Stimulated activated CD4-positive, alpha-beta T cell treated with anti-CD3 and anti-CD28 coated beads, TNF-alpha, amount 100 ng/mL, for 24 hours (primary cell): ENCODE measurements at regions not wholly inside any gene's neighbourhood (a gene's known extent, or its start where the extent isn't known, plus 50 kb on each side); places are given as distances from the start of the nearest gene placed in this dataset.

Experiments
- DNase-seq, 3 experiments: peaks; one replicate each; pipeline ENCODE4 v3.0.0-alpha.2; 2020; ENCODE audit warnings: low read depth in 3 of 3

DNA sequence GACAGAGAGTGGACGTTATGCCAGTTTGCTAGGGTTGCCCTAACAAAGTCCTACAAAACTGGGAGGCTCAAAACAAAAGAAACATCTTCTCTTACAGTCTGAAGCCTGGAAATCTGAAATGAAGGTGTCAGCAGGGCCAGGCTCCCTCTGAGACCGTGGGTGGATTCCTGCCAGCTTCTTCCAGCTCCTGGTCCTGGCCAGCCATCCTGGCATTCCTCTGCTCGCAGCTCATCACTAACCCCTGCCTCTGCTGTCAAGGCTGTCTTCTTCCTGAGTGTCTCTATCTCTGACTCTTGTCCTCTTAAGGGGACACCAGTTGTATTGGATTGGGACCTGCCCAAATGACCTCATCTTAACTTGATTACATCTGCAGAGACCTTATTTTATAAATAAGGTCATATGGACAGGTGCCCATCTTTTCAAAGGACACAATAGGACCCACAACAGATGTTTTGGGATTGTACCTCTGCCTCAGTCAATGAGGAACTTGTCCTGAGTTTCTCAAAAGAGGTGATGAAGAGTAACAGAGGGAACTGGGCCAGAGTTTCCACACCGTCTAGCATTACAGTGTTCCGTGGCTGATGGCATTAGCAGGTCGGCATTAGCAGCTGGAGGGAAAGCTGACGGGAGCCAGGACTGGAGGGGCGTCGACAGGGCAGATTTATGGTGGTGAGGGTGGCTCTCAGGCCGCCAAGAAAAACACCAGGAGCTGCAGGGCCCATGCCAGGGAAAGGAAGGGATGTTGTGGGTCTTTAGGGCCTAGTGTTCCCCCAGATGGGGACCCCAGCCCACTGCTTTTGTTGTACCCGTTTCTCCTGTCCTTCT, 157.3 kb downstream of the TBXT start:
- DNase-seq, result no peak

DNA sequence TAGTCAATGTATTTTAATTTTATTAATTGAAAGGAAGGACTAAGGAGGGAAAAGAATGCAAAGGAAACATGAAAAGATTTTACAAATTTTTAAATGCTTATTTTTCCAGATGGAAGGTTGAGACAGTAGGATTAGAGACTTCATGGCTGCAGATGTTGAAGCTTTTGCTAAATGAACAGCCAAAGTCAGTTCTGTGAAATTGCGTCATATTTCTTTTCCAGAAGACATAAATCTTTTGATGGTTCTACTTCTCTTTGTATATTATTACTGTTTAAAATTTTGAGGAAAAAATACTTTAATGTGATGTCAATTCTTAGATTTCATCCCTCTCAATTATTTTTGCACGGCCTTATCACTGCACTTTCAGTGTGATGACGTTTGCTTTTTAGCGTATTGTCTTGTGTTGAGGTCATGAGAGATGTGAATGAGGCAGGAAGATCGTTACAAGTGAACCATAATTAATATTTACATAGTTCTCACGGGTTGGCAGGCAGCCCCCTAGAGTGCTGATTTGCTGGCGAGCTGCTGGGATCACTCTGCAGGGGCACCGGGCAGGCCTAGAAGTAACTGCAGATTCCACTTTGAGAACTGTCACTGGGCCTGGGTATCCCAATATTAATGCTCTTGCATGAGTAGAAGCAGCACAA, 158.1 kb downstream of the TBXT start:
- no peak for DNase-seq

DNA sequence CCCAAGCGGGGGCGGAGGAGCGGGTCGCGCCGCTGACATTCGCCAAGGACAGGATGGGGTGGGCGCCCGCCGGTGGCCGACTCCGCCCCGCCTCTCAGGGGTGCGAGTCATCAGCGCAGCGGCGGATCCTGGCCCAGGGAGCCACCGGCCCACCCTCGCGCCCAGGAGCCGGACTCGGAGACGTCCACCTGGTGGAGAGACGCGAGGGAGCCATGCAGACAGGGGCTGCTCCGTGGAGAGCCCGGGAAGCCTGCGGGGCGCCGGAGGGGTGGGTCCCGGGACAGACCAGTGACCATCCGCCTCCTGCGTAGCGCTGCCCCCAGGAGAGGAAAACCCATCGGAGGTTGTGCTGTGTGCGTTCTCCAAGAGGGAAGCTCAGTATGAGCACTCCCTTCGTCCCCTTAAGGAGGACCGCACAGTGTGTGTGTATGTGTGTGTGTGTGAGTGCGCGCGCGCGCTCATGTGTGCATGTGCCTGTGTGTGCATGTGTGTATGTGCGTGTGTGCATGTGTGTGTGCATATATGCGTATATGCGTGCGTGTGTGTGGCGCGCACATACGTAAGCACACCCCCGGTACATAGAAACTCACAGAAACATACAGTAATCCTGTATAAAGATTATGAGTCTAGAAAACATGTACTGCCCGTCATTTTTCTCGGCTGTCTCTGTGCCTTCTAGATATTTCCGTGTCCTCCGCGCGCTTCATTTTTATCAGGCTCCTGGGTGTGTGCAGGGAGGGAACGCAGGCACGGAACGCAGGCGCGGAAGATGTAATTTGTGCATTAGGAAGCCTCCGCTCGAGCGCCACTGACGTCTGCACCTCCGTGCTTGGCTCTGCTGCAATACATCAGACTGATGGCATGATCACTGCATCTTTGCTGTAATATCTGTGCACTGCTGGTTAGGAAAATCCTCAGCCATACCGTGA, 158.9 kb downstream of the TBXT start:
- DNase-seq, result no peak

DNA sequence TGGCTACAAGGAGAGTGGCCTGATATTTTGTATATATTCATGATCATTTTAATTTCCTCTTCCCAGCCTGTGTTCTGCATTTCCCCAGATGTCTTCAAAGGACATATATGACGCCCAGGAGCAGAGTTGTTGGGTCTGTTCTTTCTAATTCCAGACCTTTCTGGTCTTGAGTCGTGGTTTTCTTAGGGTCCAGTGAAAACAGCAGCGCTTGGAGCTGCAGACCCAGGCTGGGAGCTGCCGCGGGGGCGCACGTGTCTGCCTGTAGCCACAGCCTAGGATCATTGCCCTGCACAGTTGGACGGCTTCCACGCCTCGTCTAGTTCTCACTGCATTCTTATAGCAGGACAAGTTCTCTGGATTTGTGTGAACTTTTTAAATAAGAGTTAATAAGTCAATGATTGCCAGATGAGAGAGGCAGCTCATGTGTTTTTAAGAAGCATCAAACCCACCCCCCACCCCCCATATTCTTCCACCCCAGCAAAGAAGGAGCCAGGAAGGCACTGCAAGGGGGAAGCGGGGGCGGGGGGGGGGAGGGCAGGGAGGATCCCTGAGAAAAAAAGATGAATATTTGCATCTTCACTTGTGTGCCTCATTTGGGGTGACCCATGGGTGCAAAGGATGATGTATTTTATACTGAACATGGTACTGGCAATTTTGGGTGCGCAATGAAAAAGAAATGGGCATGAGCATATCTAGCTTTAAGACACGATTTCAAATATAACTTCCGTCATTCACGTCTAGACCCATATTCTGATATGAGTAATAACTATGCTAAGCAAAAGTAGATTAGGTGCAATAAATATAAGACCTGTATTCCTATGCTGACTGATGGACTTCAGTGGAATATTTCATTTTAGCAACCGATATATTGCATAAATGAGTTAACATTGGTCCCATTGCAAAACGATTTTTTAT, 160.0 kb downstream of the TBXT start:
- DNase-seq, result no peak

DNA sequence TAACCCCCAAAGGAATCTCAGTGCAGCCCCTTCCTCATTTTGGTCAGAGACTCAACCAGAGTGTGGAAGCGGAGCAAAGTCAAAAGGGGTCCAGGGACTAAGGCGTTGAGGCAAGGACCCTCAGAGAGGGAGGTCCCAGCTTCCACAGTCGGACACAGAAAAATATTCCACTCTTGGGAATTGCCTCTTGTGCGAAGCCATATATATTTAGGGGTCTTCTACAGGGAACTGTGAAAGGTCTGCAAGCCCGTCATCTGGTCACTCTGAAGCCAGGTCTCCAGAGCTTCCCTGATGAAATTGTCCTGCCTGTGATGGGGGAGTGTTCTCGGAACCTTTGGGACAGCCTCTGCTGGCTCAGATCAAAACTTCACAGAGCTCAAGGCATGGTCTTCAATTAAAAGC, 160.8 kb downstream of the TBXT start:
- DNase-seq, result no peak

DNA sequence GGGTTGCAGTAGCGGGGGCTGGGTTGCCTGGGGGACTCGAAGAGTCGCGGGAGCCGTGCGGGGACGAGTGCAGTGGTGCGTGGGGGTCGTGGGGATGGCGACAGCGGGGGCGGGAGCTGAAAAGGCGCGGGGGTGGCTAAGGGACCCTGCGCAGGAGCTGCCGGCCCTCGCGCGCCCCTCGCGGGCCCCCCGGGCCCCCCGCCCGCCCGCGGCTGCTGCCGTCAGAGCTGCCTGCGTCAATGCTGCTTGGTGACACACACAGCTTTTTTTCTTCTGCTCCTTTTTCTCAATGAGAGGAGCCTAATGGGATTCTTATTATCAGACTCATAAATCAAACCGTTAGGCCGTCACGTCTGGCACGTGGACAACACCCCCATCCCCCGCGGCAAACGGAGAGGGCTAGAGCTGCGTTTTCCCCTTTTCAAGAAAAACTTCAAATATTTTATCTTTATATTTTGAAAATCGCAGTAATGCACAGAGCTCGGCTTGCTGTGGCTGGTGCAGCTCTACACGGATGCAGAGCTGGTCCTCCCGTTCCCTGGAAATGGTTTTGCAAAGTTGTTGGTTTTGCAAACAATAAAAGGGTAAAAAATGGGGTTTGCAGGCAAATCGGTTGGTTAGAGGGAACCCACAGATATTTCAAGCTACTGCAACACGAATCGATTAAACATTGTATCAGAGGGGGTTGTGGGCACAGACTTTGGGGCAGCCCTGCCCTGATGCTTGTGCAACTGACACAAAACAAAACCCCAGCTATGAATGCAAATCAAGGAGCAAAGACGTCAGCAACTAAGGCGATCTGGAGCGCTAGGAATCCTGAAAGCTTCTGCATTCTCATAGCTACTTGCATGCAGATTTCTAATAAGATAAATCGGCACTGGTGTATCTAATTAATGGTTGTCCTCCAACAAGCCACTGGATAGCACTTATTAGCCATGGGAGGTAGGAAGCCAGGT, 161.4 kb downstream of the TBXT start:
- no peak for DNase-seq

DNA sequence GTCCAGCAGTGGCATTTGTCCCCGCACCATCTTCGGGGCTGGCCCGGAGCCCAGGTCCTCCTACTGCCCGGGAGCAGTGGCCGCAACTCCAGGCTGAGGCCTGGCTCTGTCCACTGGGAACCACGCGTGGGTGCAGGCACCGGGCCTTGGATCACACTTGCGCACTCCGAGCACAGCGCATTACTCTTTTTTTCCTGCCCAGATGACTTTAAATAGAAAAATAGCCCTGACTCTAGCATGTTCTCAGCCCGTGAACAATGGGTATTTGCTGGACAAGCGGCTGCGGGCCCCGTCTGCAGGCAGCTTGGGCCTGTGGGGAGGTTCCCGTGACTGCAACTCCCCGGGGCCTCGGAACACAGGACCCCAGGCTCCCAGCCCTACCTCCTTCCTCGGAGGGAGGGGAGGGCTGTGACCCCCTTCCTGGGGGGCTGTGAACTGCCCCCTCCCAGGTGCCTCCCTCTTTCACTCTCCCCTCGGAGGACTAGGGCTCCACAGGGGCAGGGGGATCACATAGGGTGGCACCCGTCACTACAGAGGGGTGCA, 162.2 kb downstream of the TBXT start:
- DNase-seq, result no peak

DNA sequence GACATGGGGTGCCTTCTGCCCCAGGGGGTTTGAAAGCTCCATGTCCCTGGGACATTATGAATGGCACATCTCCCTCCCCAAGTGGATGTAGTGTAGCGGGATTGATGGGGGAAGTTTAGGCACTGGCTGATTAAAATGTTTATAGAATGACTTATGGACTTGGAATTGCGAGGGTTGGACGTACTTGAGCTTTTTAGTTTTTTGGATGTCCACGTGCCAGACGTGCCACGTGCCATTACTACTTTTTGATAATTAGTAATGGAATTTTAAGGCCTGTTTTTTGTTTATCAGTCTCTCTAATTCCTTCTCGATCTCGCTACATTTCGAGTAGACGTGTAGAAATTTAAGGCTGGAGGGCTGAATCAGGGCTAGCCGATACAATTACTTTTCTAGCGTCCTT, 162.8 kb downstream of the TBXT start:
- no peak for DNase-seq

DNA sequence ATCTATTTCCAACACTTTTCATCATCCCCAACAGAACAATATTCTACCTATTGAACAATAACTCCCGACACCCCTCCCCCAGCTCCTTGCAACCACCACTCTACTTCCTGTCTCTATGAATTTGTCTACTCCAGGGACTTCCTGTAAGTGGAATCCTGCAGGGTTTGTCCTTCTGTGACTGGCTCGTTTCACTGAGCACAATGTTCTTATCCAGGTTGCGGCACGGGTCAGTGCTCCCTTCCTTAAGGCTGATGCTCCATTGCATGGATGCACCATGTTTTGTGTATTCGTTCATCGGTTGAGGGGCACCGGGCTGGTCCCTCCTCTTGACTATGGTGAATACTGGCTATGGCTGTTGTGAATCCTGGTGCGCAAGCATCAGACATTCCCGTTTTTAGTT, 163.2 kb downstream of the TBXT start:
- no peak for DNase-seq

DNA sequence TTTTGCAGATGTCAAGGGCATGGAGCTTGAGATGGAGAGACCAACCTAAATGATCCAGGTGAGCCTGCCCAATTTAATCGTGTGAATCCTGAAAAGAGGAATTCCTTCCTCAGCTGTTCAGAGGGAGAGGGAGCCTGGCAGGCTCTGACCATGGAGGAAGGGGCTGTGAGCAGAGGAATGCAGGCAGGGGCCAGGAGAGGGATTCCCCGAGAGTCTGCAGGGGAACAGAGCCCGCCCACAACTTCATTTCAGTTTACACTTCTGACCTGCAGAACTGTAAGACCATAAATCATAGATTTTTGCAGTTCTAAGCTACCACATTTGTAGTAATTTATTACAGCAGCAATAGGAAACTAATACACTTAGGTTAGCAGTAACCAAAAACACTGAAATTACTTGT, 164.1 kb downstream of the TBXT start:
- DNase-seq, result no peak

DNA sequence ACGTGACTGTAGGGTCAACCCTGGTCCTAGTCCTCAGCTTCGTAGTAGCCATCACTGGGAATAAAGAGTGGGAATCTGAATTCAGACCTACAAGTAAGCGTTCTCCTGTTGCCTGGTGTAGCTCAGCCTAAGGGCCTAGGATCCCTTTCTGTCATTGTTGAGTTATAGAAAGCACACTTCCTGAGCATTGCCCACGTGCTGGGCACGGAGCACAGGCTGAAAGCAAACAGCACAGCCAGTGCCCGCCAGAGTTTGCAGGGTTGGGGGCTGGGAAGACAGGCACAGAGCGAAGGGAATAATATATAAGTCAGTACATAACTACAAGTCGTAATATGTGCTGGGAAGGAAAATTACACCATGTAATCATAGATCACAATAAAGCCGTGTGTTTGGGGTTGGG, 166.3 kb downstream of the TBXT start:
- DNase-seq, result no peak

DNA sequence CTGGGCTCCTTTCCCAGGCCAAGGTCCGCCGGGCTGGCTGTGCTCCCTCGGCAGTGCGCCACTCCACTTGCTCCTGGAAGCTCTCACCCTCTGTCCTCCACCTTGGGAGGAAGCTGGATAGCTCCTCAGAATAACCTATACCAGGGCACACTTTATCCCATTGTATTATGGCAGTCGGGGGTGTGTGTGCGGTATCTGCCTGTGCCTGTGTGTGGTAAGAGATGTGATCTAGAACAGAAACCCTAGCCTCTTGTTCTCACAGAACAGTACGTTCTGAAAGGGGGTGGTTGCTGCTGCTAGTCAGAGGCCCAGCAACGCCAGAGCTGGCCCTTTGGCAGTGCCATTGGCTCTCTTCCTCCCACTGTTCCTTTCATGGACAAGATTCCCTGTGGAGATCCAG, 168.4 kb downstream of the TBXT start:
- no peak for DNase-seq

DNA sequence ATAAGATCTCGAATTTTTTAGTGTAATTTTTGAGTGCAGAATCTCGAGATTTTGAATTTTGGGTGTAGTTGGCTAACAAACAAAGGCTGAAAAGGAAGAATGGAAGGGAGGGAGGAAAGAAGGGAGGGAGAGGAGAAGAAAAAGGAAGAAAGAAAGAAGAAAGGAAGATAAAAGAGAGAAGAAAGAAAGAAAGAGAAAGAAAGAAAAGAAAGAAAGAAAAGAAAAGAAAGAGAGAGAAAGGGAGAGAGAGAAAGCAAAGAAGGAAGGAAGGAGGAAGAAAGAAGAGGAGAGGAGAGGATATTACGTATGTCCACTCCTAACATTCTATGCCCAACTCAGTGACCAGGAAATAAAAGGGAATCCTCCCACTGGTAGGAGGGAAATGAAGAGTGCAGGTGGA, 169.6 kb downstream of the TBXT start:
- DNase-seq, result no peak

DNA sequence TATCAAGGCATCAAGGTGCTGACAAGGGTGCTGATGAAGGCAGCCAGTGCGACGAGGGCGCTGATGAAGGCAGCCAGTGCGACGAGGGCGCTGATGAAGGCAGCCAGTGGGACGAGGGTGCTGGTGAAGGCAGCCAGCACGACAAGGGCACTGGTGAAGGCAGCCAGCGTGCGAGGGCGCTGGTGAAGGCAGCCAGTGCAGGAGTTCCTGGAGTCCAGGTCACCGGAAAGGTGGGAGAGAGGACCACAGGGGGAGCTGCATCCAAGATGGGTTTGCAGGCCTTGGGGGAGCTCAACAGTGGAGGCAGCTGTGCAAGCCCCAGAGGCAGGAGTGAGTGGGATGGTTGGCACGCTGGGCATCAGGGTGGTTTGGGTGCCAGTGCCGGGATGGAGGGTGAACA, 176.3 kb downstream of the TBXT start:
- no peak for DNase-seq

DNA sequence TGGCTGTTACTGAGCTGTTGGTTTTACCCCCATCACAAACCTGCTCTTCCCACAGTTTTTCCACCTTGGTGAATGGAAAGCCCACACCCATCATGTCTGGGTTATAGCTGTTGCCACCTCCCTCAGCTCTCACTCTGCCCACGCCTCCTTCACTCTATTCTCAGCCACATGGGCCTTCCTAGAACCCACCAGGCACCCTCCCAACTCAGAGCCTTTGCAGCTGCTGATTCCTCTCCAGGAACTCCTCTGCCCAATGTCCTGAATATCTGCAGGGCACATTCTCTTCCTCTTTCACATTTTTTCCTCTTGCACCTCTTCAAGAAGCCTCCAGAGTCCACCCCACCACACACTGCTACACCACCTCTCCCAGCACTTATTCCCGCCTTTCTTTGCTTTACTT, 177.4 kb downstream of the TBXT start:
- no peak for DNase-seq

DNA sequence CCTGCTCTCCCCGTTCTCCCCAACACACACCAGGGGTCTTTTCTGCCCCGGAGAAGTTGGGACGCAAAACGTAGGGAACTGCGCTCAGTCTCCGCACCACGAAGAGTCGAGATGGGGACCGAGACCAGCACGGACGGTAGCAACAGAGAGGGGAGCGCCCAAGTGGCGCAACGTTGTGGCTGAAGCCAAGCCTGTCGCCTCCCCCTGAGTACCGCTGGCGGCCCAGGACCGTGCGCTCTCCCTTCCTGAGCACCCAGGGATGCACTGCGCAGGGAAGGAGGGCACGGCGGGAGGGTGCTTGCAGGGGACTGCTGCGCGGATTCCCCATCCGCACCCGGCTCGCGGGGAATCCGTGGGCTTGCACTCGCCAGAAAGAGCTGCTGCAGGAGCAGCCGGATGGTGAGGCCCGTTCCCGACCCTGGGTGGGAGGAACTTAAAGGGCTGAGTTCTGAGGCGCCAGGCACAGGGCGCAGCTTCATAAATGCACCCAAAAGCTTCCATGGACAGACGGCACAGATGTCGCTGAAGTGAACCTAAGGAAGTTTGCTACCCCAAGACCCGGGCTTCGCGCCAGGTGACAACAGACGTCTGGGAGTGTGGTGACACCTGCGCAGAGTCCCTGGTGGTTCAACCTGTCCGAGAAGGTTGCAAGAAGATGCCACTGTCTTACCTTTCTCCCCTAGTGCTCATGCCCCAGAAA, 178.7 kb downstream of the TBXT start:
- DNase-seq, result no peak

DNA sequence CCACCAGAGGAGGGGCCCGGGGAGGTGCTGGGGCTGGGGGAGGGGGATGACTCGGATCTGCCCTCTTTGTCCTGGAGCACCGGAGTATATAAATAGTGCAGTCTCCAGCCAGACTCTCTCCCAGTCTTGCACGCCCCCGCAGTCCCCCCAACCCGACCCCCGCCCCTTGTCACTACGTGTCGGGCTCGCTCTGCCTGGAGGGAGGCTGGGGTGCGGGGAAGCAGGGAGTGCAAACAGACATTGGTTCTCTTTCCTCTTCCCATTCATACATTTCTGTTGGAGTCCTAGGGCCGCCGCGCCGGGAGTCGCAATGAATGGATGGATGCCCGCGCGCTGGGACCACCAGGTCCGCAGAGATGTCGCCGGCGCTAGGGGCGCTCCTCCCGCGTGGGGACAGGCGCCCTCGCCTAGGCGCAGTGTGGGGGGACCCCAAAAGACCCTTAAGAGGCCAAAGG, 179.3 kb downstream of the TBXT start:
- no peak for DNase-seq

DNA sequence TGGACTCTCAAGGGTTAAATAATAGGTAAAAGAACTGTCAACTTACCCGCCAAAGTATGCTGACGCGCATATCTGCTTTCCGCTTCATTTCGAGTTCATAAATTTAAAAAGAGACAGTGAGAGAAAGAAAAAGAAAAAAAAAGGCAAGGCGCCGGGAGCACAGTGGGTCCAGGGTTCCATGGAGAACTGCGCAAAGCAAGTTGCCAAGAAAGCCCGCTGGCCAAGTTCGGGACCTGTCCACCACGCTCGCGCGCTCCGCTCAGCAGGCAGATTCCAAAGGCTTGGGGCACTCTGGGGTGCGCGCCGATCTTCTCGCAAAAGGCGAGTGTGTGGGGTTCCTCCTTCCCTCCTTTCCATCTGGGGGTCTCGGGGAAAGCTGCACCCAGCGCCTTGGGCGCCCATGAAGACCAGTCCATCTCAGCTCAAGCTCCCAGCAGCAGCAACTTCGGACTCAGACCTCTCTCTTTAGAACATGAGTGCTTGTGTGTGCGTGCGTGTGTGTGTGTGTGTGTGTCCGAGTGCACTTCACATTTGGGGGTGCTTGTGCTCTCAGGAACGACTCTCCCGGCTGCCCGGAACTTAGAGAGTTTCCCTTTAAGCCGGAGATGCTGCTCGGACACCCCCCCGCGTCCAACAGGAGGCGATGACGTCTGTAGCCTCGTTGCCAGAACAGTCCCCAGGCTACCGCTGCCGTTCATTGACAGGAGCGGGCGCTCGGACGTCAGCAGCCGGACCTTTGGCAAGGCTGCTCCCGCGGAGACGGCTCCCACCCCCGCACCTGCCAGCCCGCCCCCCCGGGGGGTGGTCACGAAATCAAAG, 180.0 kb downstream of the TBXT start:
- DNase-seq, result no peak
